ENCODE measurements at regions not wholly inside any gene's neighbourhood (a gene's known extent, or its start where the extent isn't known, plus 50 kb on each side); places are given as distances from the start of the nearest gene placed in this dataset.

DNA sequence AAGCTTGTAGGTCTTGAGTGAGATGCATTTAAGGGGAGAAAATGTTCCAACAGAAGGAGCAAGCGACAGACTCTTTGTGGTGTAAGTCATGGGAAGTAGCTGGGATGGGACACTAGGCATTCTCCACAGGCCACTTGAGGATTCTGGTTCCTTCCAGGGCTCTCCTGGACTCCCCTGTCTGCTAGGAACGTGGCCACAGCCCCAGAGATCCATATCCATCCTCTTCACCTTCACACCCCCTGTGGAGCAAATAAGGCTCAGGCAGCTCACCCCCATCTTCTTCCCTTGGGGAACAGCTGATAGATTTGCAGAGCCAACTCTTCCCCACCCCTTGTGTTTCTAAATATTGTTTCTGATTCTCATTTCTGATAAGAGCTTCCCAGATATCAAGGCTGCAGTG lies 482.6 kb upstream of the MKI67 start (continued):
- TF ChIP-seq, protein P1, sequence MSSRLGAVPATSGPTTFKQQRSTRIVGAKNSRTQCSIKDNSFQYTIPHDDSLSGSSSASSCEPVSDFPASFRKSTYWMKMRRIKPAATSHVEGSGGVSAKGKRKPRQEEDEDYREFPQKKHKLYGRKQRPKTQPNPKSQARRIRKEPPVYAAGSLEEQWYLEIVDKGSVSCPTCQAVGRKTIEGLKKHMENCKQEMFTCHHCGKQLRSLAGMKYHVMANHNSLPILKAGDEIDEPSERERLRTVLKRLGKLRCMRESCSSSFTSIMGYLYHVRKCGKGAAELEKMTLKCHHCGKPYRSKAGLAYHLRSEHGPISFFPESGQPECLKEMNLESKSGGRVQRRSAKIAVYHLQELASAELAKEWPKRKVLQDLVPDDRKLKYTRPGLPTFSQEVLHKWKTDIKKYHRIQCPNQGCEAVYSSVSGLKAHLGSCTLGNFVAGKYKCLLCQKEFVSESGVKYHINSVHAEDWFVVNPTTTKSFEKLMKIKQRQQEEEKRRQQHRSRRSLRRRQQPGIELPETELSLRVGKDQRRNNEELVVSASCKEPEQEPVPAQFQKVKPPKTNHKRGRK (CRISPR knock-in tag; IDR thresholded peaks at IDR 0.05), result no peak
- TF ChIP-seq SNAPC2 (CRISPR knock-in tag; IDR thresholded peaks at IDR 0.05), result no peak
- no peak for TF ChIP-seq PRMT3 (CRISPR knock-in tag; IDR thresholded peaks at IDR 0.05; ENCODE audit: borderline replicate concordance, low read depth)
- TF ChIP-seq ARNT2 (CRISPR knock-in tag; IDR thresholded peaks at IDR 0.05; ENCODE audit: low read depth), result no peak

- CTCF ChIA-PET (ENCODE audit: low intra/inter-chr PET ratio, low total read pairs), result no interaction called here
- H3K4me1 ChIP-seq (ENCODE audit: insufficient read depth, low read length), result no peaks in the 10 kb centered on the region
- no CpG with 5 or more reads among the region's 4 CpGs for WGBS (ENCODE audit: low lambda C conversion rate)
- H3K36me3 ChIP-seq (replicated peaks in 1 of 2; ENCODE audit: control insufficient read depth in 1 of 2, insufficient read depth in 2 of 2, low read length in 2 of 2), result no peaks in the 10 kb centered on the region
- no peak for DNase-seq (ENCODE audit: low spot score)
- BruUV-seq (replicated peaks), result no TSS peak
- H3K4me3 ChIP-seq (replicated peaks in 1 of 3; ENCODE audit: insufficient read depth in 1 of 3, low read depth in 2 of 3, low read length in 3 of 3), result no peak overlapping the region
- intact Hi-C loops (cut with micrococcal nuclease; ENCODE audit: unreplicated experiment) (no loop called here), in situ Hi-C loops (cut with HindIII; ENCODE audit: extremely low pct_ligation_motif_present, low pct_unique_long_range_greater_than_20kb) (no loop called here)
- no peaks in the 10 kb centered on the region for H4K20me1 ChIP-seq (ENCODE audit: insufficient read depth, low read length)
- FAIRE-seq, result no peak
- no peaks in the 10 kb centered on the region for H3K9me3 ChIP-seq (ENCODE audit: low read length)
- H3K9ac ChIP-seq (ENCODE audit: insufficient read depth, low read depth, low read length), result no peak overlapping the region
- H3K79me2 ChIP-seq (ENCODE audit: insufficient read depth, low read length), result no peaks in the 10 kb centered on the region
- 0 out of 5 replicates have a peak, but pooled peaks cover 0 to 3% of the 10 kb centered on the region in 2 experiments for H3K27me3 ChIP-seq (ENCODE audit: control insufficient read depth in 1 of 2, insufficient read depth in 2 of 2, low read length in 2 of 2)
- POLR2A ChIA-PET, result no interaction called here
- H3K4me2 ChIP-seq (ENCODE audit: low read depth, low read length), result no peak overlapping the region
- ATAC-seq, result no peak
- no peak overlapping the region for H3K27ac ChIP-seq (ENCODE audit: extremely low read length, insufficient read depth, low read length)
- no peak overlapping the region for H2AFZ ChIP-seq (ENCODE audit: low read length)
- TF ChIP-seq ZNF33B (CRISPR knock-in tag; IDR thresholded peaks at IDR 0.05), result no peak
- TF ChIP-seq, protein P2, sequence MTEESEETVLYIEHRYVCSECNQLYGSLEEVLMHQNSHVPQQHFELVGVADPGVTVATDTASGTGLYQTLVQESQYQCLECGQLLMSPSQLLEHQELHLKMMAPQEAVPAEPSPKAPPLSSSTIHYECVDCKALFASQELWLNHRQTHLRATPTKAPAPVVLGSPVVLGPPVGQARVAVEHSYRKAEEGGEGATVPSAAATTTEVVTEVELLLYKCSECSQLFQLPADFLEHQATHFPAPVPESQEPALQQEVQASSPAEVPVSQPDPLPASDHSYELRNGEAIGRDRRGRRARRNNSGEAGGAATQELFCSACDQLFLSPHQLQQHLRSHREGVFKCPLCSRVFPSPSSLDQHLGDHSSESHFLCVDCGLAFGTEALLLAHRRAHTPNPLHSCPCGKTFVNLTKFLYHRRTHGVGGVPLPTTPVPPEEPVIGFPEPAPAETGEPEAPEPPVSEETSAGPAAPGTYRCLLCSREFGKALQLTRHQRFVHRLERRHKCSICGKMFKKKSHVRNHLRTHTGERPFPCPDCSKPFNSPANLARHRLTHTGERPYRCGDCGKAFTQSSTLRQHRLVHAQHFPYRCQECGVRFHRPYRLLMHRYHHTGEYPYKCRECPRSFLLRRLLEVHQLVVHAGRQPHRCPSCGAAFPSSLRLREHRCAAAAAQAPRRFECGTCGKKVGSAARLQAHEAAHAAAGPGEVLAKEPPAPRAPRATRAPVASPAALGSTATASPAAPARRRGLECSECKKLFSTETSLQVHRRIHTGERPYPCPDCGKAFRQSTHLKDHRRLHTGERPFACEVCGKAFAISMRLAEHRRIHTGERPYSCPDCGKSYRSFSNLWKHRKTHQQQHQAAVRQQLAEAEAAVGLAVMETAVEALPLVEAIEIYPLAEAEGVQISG (CRISPR knock-in tag; IDR thresholded peaks at IDR 0.05), result no peak
- TF ChIP-seq KLF6 (CRISPR knock-in tag; IDR thresholded peaks at IDR 0.05), result no peak
- no peak for TF ChIP-seq ATF1 (CRISPR knock-in tag; IDR thresholded peaks at IDR 0.05)
- no peak for TF ChIP-seq ZNF354B (CRISPR knock-in tag; IDR thresholded peaks at IDR 0.05)
- TF ChIP-seq ZBTB34 (CRISPR knock-in tag; IDR thresholded peaks at IDR 0.05), result no peak
- TF ChIP-seq MAZ (IDR thresholded peaks at IDR 0.05; ENCODE audit: borderline replicate concordance, low read depth, low read length), result no peak
- TF ChIP-seq MAZ (CRISPR knock-in tag; IDR thresholded peaks at IDR 0.05; ENCODE audit: low read depth), result no peak
- no peak for TF ChIP-seq NONO (IDR thresholded peaks at IDR 0.05)
- TF ChIP-seq NONO (CRISPR knock-in tag; conservative IDR thresholded peaks at IDR 0.05), result no peak
- no peak for TF ChIP-seq ETV5 (CRISPR knock-in tag; IDR thresholded peaks at IDR 0.05; ENCODE audit: borderline replicate concordance)
Observed at GRCh38 chr10:128609460-128609859, 483.2 kb upstream of the MKI67 start.

All from HepG2 (cell line).